Activated naive CD4-positive, alpha-beta T cell treated with anti-CD3 and anti-CD28 coated beads for 36 hours (primary cell): ENCODE measurements at regions not wholly inside any gene's neighbourhood (a gene's known extent, or its start where the extent isn't known, plus 50 kb on each side); places are given as distances from the start of the nearest gene placed in this dataset.

Source experiments
- CTCF ChIA-PET: fragments of 350-600 bp; sonication (Branson Sonifier 250); formaldehyde crosslinking; loops from one replicate; lab custom pipeline; 2021; ENCODE audit warnings: antibody characterized with exemption; lab: Charles Lee
- DNase-seq: peaks from one replicate; pipeline ENCODE4 v3.0.0-alpha.2; 2020
- H3K27ac Mint-ChIP-seq: one replicate; pipeline ENCODE4 v1.8.0; 2021; ENCODE audit warnings: mild to moderate bottlenecking, mixed read lengths
- H3K27me3 Mint-ChIP-seq: one replicate; pipeline ENCODE4 v1.8.0; 2021; ENCODE audit warnings: low read depth, mixed read lengths
- H3K36me3 Mint-ChIP-seq: one replicate; pipeline ENCODE4 v1.8.0; 2021; ENCODE audit warnings: low read depth, mixed read lengths
- H3K4me1 Mint-ChIP-seq: one replicate; pipeline ENCODE4 v1.8.0; 2021; ENCODE audit warnings: low read depth, mixed read lengths
- H3K4me3 Mint-ChIP-seq: one replicate; pipeline ENCODE4 v1.8.0; 2021; ENCODE audit warnings: mild to moderate bottlenecking, moderate library complexity, mixed read lengths
- H3K9me3 Mint-ChIP-seq: one replicate; pipeline ENCODE4 v1.8.0; 2021; ENCODE audit warnings: mixed read lengths
- intact Hi-C: fragments of 100-400 bp; cut with micrococcal nuclease; formaldehyde crosslinking; loops from one replicate; pipeline ENCODE4 v1.15.1; 2023

DNA sequence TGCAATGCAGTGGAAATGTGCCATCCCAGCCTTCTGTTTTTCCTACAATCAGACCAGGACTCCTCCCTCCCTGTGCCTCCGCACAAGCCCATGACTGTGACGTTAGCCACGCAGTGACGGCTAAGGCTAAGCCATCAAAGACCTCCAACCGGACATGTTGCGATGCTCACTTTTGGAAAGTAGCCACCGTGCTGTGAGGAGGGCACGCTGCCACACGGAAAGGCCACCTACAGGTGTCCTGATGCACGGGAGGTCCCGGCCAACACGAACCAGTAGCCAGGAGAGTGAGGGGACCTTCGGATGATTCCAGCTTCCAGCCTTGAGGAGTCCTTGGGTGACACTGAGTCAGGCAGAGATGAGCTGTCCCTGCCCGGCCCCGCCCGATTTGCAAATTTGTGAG, 53.9 kb downstream of the FOXL1 start:
- Mint-ChIP-seq H3K36me3 (no peaks in the 10 kb centered on the region), H3K4me3 (no peak overlapping the region), H3K4me1 (no peaks in the 10 kb centered on the region), H3K9me3 (no peaks in the 10 kb centered on the region), H3K27ac (no peak overlapping the region), H3K27me3 (peaks cover 2% of the 10 kb centered on the region)
- CTCF ChIA-PET = no interaction called here
- intact Hi-C loops = no loop called here
- no peak for DNase-seq

DNA sequence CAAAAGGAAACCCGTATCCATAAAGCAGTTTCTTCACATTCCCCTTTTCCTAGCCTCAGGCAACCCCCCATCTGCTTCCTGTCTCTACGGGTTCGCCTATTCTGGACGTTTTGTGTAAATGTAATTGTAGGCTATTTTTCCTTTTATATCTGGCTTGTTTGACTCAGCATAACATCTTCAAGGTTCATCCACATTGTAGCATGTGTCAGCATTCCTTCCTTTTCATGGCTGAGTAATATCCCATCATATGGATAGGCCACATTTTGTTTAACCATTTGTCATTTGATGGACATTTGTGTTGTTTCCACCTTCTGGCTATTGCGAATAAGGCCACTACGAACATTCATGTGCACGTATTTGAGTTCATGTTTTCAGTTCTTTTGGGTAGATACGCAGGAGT, 54.6 kb downstream of the FOXL1 start:
- intact Hi-C loops = no loop called here
- H3K27ac Mint-ChIP-seq = no peak overlapping the region
- peaks cover 2% of the 10 kb centered on the region for H3K27me3 Mint-ChIP-seq
- CTCF ChIA-PET = no interaction called here
- H3K9me3 Mint-ChIP-seq = no peaks in the 10 kb centered on the region
- no peak for DNase-seq
- no peaks in the 10 kb centered on the region for H3K36me3 Mint-ChIP-seq
- H3K4me1 Mint-ChIP-seq = no peaks in the 10 kb centered on the region
- H3K4me3 Mint-ChIP-seq = no peak overlapping the region

DNA sequence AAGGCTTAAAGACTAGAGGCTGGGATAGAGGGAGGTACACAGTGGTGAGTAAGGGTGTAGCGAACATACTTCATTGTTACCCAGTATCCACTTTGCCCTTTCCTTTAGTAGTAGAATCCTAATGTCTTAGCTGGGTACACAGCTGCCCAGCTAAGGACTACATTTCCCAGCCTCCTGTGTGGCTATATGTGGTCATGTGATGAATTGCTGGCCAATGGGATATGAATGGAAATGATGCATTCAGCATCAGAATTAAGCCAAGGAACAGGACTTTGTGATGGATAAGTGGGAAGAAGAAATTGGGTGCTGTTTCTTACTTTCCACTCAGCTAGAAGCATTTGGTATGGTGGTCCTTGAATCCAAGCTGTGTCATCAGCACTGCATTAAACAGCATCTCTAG, 55.9 kb downstream of the FOXL1 start:
- no peak overlapping the region for H3K27ac Mint-ChIP-seq
- H3K27me3 Mint-ChIP-seq = peaks cover 2% of the 10 kb centered on the region
- no peak overlapping the region for H3K4me3 Mint-ChIP-seq
- no peak for DNase-seq
- intact Hi-C loops = no loop called here
- H3K9me3 Mint-ChIP-seq = no peaks in the 10 kb centered on the region
- H3K4me1 Mint-ChIP-seq = no peaks in the 10 kb centered on the region
- CTCF ChIA-PET = interaction anchor here (0.6 kb wide), 1 partner anchor 436 kb away, joined by 4 read pairs; no protein-coding TSS in a partner anchor
- H3K36me3 Mint-ChIP-seq = no peaks in the 10 kb centered on the region

DNA sequence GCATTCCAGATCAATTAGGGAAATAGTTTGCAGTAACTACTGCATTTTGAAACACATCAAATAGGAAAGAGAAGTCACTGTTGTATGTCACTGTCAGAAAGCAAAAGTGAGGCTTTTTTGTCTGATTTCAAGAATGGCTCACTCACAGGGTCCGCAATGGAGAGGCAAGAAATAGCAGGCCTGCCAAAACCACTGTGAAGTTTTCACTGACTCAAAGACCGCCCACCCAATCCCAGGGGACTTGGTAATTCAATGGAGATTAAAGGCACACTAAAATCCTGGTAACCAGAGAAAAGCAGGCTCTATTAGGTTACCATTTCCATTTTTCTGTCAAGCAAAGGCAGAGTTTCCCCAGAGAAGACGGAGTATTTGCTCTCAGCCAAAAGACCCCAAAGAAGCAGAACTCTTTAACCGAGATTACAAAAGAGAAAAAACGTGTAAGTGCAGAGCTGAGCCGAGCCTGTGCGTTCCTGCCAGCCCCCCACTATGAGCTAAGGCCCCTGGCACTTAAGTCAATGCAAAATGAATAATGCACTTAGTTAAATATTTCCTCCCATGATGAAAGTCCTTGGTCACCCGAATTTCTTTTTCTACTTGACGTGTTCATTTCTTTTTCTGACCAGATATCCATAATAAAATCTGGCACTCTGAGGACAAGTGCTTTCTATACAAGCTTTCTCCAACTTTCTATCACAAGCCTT, 57.0 kb downstream of the FOXL1 start:
- Mint-ChIP-seq H3K4me3 (no peak overlapping the region), H3K27ac (no peak overlapping the region), H3K36me3 (no peaks in the 10 kb centered on the region), H3K4me1 (no peaks in the 10 kb centered on the region), H3K9me3 (no peaks in the 10 kb centered on the region), H3K27me3 (peaks cover 2% of the 10 kb centered on the region)
- DNase-seq = no peak
- CTCF ChIA-PET = no interaction called here
- intact Hi-C loops = no loop called here

DNA sequence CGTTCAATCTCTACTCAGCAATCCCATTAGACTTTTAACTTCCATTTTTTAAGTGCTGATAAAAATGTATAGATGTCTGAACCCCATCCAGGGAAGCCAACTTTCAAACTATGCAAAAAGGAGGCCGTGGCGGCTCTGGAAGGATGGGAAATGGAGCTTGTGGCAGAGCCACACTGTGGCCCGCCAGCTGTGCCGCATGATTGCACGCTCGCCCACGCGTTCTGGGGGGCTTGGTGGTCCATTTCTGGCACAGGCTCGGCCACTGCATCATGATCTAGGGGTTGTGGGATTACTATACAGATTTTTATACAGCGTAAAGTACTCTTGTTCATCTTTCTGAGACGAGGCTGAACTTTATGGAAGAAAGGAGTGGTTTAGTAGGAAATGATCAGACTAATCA, 57.6 kb downstream of the FOXL1 start:
- Mint-ChIP-seq H3K36me3 (no peaks in the 10 kb centered on the region), H3K27me3 (peaks cover 2% of the 10 kb centered on the region), H3K27ac (no peak overlapping the region), H3K9me3 (no peaks in the 10 kb centered on the region), H3K4me1 (no peaks in the 10 kb centered on the region), H3K4me3 (no peak overlapping the region)
- intact Hi-C loops = no loop called here
- CTCF ChIA-PET = no interaction called here
- DNase-seq = no peak

DNA sequence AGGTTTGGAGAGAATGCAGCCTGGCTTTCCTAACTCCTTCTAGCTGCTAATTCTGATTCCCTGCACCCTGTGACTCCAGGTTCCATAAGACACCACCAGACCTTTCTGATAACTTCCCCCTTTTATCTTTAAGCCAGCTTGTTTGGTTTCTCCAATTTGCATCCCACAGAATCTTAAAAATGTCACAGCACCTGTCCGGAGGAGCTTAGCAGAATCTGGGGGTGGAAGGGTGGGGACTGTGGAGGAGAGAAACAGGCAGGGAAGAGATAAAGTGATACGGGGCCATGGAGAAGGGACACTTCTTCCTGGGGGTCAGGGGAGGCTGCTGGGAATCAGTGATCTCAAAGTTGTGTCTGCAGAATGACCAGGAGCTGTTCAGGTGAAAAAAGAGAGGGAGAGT, 59.4 kb downstream of the FOXL1 start:
- peaks cover 2% of the 10 kb centered on the region for H3K27me3 Mint-ChIP-seq
- no peaks in the 10 kb centered on the region for H3K4me1 Mint-ChIP-seq
- CTCF ChIA-PET = no interaction called here
- DNase-seq = no peak
- intact Hi-C loops = no loop called here
- no peaks in the 10 kb centered on the region for H3K36me3 Mint-ChIP-seq
- no peak overlapping the region for H3K4me3 Mint-ChIP-seq
- H3K27ac Mint-ChIP-seq = no peak overlapping the region
- no peaks in the 10 kb centered on the region for H3K9me3 Mint-ChIP-seq

DNA sequence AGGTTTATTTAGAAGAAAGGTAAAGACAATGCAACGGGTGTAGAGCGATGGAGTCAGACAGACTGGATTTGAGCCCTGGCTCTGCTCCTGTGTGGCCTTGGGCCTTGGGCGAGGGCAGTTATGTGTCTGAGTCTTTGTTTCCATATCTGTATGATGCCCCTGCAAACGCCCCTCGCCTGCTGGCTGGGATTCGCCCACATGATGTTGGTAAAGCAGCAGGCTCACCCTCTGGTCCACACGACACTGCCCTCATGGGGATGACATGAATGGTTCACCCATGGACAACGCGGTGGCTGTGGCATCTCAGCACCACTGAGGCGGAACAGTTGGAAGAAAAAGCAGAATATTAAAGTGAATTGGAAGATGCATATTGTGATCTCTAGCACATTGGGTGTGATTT, 60.3 kb downstream of the FOXL1 start:
- intact Hi-C loops = no loop called here
- CTCF ChIA-PET = no interaction called here
- Mint-ChIP-seq H3K9me3 (no peaks in the 10 kb centered on the region), H3K36me3 (no peaks in the 10 kb centered on the region), H3K4me3 (no peak overlapping the region), H3K27ac (no peak overlapping the region), H3K4me1 (no peaks in the 10 kb centered on the region), H3K27me3 (peaks cover 2% of the 10 kb centered on the region)
- no peak for DNase-seq

DNA sequence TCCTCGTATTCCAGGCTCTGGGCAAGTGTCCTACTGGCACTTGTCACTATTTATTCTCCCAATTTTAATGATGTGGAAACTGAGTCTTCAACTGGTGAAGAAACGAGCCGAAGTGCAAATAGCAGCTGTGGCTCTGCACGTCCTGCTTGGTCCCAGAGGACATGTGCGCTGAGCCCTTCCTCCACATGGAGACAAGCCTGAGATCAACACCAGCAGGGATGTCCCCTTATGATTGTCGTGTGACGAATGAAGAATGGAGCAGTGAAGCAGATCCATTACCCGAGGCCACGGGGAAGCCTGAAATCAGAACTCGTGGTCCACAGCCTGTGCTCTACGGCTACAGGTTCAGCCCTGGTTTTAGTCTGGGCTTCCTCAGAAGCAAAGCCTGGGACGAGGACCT, 61.0 kb downstream of the FOXL1 start:
- Mint-ChIP-seq H3K4me1 (no peaks in the 10 kb centered on the region), H3K36me3 (no peaks in the 10 kb centered on the region), H3K9me3 (no peaks in the 10 kb centered on the region), H3K27ac (no peak overlapping the region), H3K4me3 (no peak overlapping the region), H3K27me3 (peaks cover 2% of the 10 kb centered on the region)
- intact Hi-C loops = no loop called here
- CTCF ChIA-PET = interaction anchor here (0.6 kb wide), 1 partner anchor 35 kb away, joined by 3 read pairs; no protein-coding TSS in a partner anchor
- no peak for DNase-seq

DNA sequence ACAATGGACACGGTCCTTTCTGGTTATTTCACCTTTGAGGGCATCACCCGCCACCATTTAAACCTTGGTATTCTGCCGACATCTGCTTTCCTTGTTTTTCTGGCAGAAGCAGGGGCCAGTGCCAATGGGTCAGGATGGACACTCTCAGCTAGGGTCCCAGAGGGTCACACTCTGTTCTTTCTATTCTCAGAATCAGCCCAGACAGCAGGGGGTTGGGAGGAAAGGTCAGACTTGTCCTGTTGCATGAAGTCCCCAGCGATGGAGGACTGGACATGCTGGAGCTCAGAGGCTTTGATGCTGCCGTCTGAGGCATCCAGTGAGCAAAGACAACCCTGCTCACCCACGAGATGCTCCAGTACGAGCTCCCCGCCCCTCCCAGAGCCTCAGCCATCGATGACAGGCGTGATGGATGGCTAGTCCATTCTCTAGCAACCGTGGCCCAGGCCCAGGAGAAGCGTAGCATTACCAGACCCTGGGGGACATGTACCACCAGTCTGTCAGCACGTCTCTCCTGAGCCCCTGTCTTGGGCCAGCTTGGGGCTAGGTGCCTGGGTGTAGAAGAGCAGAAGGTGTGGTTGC, 62.0 kb downstream of the FOXL1 start:
- Mint-ChIP-seq H3K36me3 (no peaks in the 10 kb centered on the region), H3K4me3 (no peak overlapping the region), H3K4me1 (no peaks in the 10 kb centered on the region), H3K9me3 (no peaks in the 10 kb centered on the region), H3K27me3 (peaks cover 2% of the 10 kb centered on the region), H3K27ac (no peak overlapping the region)
- intact Hi-C loops = no loop called here
- DNase-seq = no peak
- CTCF ChIA-PET = no interaction called here

DNA sequence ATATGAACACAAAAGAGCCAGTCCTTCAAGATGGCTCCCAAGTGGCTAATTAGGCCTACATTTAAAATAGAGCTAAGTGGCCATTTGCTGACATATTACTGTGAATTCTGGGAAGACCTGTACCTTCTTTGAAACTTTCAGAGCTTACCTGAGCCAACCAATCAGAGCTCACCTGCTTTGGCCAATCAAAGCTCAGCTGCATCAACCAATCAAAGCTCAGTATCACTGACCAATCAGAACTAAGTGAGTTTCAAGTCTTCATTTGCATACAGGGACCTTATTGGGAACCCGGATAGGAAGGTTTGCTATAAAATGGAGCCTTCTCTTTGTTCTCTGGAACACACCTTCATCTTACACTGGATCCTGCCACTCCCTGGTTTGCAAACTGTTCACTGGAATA, 63.7 kb downstream of the FOXL1 start:
- peaks cover 2% of the 10 kb centered on the region for H3K9me3 Mint-ChIP-seq
- CTCF ChIA-PET = no interaction called here
- no peak for DNase-seq
- no peak overlapping the region for H3K27ac Mint-ChIP-seq
- intact Hi-C loops = no loop called here
- H3K27me3 Mint-ChIP-seq = no peaks in the 10 kb centered on the region
- H3K4me3 Mint-ChIP-seq = no peak overlapping the region
- H3K36me3 Mint-ChIP-seq = no peaks in the 10 kb centered on the region
- no peaks in the 10 kb centered on the region for H3K4me1 Mint-ChIP-seq

DNA sequence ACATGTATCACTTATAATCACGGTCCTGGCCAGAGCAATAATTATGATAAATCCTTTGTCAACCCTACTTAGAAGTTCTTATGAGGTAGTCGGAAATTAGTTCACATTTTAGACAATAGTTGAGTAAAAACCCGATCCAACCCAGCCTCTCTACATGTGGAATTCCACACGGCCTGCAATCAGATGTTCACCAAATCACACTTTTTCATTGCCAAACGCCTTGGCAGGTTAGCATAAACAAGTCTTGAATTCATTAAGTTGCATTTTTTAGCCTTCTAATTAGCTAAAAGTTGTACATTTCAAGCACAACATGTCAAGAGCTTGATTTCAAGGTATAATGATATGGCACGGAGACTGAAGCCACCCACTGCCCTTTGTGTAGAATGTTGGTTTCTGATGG, 65.3 kb downstream of the FOXL1 start:
- H3K4me1 Mint-ChIP-seq = no peaks in the 10 kb centered on the region
- H3K36me3 Mint-ChIP-seq = no peaks in the 10 kb centered on the region
- H3K27me3 Mint-ChIP-seq = no peaks in the 10 kb centered on the region
- no peak for DNase-seq
- no peak overlapping the region for H3K27ac Mint-ChIP-seq
- CTCF ChIA-PET = no interaction called here
- H3K9me3 Mint-ChIP-seq = peaks cover 14% of the 10 kb centered on the region
- no peak overlapping the region for H3K4me3 Mint-ChIP-seq
- intact Hi-C loops = no loop called here

DNA sequence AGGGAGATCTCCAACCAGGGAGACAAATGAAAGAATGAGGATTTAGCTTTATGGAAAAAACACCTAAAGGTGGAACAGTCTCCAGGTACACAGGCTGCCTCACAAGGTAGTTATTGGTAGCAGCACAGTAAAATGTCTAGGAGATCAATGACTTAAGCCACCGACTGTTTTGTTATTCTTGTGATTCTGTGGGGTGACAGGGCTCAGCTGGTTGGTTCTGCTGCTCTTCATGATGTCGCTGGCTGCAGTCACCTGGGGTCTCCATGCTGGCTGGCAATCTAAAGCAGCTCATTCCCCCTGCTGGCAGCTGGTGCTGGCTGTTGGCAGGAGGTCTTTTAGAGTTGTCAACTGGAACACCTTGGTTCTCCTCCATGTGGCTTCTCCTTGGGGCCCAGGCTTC, 69.2 kb downstream of the FOXL1 start:
- Mint-ChIP-seq H3K4me3 (no peak overlapping the region), H3K27me3 (peaks cover 7% of the 10 kb centered on the region), H3K36me3 (no peaks in the 10 kb centered on the region), H3K27ac (no peak overlapping the region), H3K4me1 (no peaks in the 10 kb centered on the region), H3K9me3 (peaks cover 16% of the 10 kb centered on the region)
- CTCF ChIA-PET = no interaction called here
- intact Hi-C loops = no loop called here
- DNase-seq = no peak

DNA sequence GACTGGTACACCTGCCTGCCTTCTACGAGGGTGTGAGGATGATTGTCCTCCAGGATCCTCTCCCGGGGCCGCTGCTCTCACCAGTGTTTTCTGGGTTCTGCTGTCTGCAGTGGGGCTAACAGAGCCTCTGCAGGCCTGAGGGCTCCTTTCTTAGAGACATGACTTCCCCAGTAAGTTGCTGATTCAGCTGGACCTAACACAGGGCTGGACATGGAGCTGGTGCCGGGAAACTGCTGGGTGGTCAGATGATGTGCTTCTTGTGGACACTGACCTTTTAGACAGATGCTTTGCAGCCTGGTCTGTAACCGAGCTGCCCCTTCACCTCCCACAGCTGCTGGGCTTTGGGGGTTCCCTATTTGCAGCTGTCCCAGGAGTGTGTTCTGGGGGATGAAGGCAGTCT, 71.5 kb downstream of the FOXL1 start:
- Mint-ChIP-seq H3K9me3 (peaks cover 16% of the 10 kb centered on the region), H3K4me3 (no peak overlapping the region), H3K4me1 (no peaks in the 10 kb centered on the region), H3K36me3 (no peaks in the 10 kb centered on the region), H3K27me3 (peaks cover 7% of the 10 kb centered on the region), H3K27ac (no peak overlapping the region)
- CTCF ChIA-PET = no interaction called here
- no peak for DNase-seq
- intact Hi-C loops = no loop called here
